Nephron (organoid): ENCODE measurements at regions not wholly inside any gene's neighbourhood (a gene's known extent, or its start where the extent isn't known, plus 50 kb on each side); places are given as distances from the start of the nearest gene placed in this dataset.
A peak's percentile ranks its signal among the peaks of the same experiment; 100 is the strongest.

Experiments used
- H3K27ac Mint-ChIP-seq, 3 experiments: 2 replicates each; pipeline ENCODE4 v1.8.0; 2020; ENCODE audit warnings: mixed read lengths in 3 of 3, mild to moderate bottlenecking in 2 of 3, moderate library complexity in 1 of 3
- H3K27me3 Mint-ChIP-seq: 2 replicates; pipeline ENCODE4 v1.8.0; 2021; ENCODE audit warnings: low read depth, mild to moderate bottlenecking, moderate library complexity, mixed read lengths
- H3K36me3 Mint-ChIP-seq: 2 replicates; pipeline ENCODE4 v1.8.0; 2020; ENCODE audit warnings: low read depth, mixed read lengths
- H3K4me1 Mint-ChIP-seq: 2 replicates; pipeline ENCODE4 v1.8.0; 2020; ENCODE audit warnings: mixed read lengths
- H3K4me3 Mint-ChIP-seq, 3 experiments: 2 replicates each; pipeline ENCODE4 v1.8.0; 2020; ENCODE audit warnings: mild to moderate bottlenecking in 3 of 3, mixed read lengths in 3 of 3, moderate library complexity in 2 of 3
- H3K9me3 Mint-ChIP-seq: 2 replicates; pipeline ENCODE4 v1.8.0; 2020; ENCODE audit warnings: mixed read lengths
- TF ChIP-seq, protein P1 (sequence below), 3 experiments: fragments of 200-600 bp; sonication (generic); IDR thresholded peaks; one replicate each; pipeline ENCODE4 v1.5.0; 2021; ENCODE audit warnings: antibody characterized with exemption in 3 of 3; ENCODE audit not compliant: unreplicated experiment in 3 of 3

- H3K9me3 Mint-ChIP-seq: peaks cover 2% of the 10 kb centered on the region
- TF ChIP-seq, protein P1, sequence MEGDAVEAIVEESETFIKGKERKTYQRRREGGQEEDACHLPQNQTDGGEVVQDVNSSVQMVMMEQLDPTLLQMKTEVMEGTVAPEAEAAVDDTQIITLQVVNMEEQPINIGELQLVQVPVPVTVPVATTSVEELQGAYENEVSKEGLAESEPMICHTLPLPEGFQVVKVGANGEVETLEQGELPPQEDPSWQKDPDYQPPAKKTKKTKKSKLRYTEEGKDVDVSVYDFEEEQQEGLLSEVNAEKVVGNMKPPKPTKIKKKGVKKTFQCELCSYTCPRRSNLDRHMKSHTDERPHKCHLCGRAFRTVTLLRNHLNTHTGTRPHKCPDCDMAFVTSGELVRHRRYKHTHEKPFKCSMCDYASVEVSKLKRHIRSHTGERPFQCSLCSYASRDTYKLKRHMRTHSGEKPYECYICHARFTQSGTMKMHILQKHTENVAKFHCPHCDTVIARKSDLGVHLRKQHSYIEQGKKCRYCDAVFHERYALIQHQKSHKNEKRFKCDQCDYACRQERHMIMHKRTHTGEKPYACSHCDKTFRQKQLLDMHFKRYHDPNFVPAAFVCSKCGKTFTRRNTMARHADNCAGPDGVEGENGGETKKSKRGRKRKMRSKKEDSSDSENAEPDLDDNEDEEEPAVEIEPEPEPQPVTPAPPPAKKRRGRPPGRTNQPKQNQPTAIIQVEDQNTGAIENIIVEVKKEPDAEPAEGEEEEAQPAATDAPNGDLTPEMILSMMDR (IDR thresholded peaks at IDR 0.05; ENCODE audit: unreplicated experiment in 3 of 3): no peak
- no peak overlapping the region for H3K27ac Mint-ChIP-seq
- H3K36me3 Mint-ChIP-seq: no peaks in the 10 kb centered on the region
- H3K4me1 Mint-ChIP-seq: peaks cover 33% of the 10 kb centered on the region
- no peak overlapping the region for H3K4me3 Mint-ChIP-seq
- peaks cover 3% of the 10 kb centered on the region for H3K27me3 Mint-ChIP-seq
Measured at GRCh38 chr14:34046799-34047520, 96.1 kb upstream of the EGLN3 start.

- Mint-ChIP-seq H3K9me3 (peaks cover 1% of the 10 kb centered on the region), H3K4me1 (peaks cover 18% of the 10 kb centered on the region), H3K27me3 (peaks cover 3% of the 10 kb centered on the region), H3K4me3 (no peak overlapping the region), H3K36me3 (no peaks in the 10 kb centered on the region), H3K27ac (peak overlapping the region in 1 of 3 experiments; percentile 21)
- TF ChIP-seq, protein P1 (IDR thresholded peaks at IDR 0.05; ENCODE audit: unreplicated experiment in 3 of 3): no peak
Measured at GRCh38 chr14:34044666-34045306, 93.9 kb upstream of the EGLN3 start.

DNA sequence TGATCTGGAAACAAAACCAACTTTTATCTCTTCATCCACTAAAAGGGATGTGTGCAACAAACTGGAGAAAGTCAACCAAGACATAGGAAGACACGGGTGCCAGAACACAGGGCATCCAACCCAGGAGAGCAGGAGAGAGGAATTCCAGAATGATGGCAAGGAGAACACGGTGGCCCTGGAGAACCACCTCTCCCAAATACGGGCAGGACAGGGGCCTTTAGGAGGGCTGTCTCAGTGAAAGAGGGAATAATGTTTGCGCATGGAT lies 93.4 kb upstream of the EGLN3 start:
- Mint-ChIP-seq H3K27me3 (peaks cover 3% of the 10 kb centered on the region), H3K4me1 (peaks cover 16% of the 10 kb centered on the region), H3K4me3 (no peak overlapping the region), H3K9me3 (no peaks in the 10 kb centered on the region), H3K36me3 (no peaks in the 10 kb centered on the region), H3K27ac (peak overlapping the region in 1 of 3 experiments; percentile 21)
- TF ChIP-seq, protein P1 (IDR thresholded peaks at IDR 0.05; ENCODE audit: unreplicated experiment in 3 of 3): no peak

- Mint-ChIP-seq H3K4me3 (no peak overlapping the region), H3K9me3 (no peaks in the 10 kb centered on the region), H3K27me3 (no peaks in the 10 kb centered on the region), H3K4me1 (peaks cover 17% of the 10 kb centered on the region), H3K27ac (peak overlapping the region in 1 of 3 experiments; percentile 21), H3K36me3 (no peaks in the 10 kb centered on the region)
- TF ChIP-seq, protein P1 (IDR thresholded peaks at IDR 0.05; ENCODE audit: unreplicated experiment in 3 of 3): no peak
Measured at GRCh38 chr14:34043627-34044372, 92.9 kb upstream of the EGLN3 start.

GRCh38 chr14:34041220-34041619 lies 90.3 kb upstream of the EGLN3 start:
- Mint-ChIP-seq H3K27me3 (no peaks in the 10 kb centered on the region), H3K4me3 (no peak overlapping the region), H3K9me3 (no peaks in the 10 kb centered on the region), H3K4me1 (peaks cover 31% of the 10 kb centered on the region), H3K36me3 (no peaks in the 10 kb centered on the region), H3K27ac (no peak overlapping the region)
- TF ChIP-seq, protein P1 (IDR thresholded peaks at IDR 0.05; ENCODE audit: unreplicated experiment in 3 of 3): no peak
